ENCODE measurements at regions not wholly inside any gene's neighbourhood (a gene's known extent, or its start where the extent isn't known, plus 50 kb on each side); places are given as distances from the start of the nearest gene placed in this dataset.

- DNase-seq: no peak
Measured at GRCh38 chr13:97136418-97136817, 85.7 kb upstream of the MBNL2 start.

- no peak for DNase-seq
Measured at GRCh38 chr13:97139691-97140090, 82.4 kb upstream of the MBNL2 start.

DNA sequence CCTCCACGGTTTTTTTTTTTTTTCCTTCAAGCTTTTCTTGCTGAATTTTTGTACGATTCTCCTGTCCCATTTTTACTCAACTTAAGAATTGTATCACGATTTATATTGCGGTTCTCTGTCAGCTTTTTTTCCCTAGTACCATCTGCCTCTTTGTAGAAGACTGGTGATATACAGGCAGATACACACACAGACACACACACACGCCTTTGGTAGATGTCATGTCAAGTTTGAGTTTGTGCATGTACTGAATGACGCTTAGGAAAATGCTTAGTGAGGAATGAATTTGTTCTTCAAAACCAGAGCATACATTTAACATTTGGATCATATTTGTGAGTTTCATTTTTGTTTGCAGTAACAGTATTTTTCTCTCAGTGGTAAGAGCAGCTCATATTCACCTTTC, 82.0 kb upstream of the MBNL2 start:
- no peak for DNase-seq

DNA sequence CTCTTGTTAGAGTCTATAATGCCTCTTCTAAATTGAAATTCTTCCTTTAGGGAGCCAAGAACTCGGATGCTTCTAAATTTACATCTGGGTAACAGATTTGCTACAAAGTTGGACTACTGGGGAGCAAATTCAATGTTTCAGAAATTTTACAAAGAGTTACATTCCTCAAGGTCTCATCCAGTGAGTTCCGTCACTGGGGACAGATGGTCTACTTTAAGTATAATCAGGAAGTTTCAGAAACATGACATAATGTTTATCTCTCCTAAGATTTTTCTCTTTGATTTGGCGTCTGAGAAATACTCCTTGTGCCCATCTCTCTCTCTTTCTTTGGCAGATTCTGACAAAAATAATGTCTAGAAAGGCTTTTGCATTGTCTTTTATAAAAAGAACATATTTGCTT, 81.5 kb upstream of the MBNL2 start:
- no peak for DNase-seq

DNA sequence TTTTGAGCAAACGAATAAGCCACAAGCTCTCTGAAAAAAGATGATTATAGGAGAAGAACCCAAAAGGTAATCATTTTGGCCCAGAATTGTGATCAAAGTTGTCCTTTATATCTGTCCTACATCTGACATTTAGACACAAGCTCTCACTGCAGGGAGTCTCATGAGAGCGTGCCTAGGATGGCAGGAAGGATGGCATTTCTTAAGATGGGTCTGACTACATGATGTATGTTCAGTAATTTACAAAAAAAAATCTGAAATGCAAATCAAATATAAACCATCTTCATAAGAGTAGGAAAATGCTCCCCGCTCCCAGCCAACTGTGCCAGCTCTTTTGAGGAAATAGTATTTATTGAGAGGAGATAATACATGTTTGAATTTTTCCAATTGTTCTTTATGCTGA, 81.0 kb upstream of the MBNL2 start:
- no peak for DNase-seq

DNA sequence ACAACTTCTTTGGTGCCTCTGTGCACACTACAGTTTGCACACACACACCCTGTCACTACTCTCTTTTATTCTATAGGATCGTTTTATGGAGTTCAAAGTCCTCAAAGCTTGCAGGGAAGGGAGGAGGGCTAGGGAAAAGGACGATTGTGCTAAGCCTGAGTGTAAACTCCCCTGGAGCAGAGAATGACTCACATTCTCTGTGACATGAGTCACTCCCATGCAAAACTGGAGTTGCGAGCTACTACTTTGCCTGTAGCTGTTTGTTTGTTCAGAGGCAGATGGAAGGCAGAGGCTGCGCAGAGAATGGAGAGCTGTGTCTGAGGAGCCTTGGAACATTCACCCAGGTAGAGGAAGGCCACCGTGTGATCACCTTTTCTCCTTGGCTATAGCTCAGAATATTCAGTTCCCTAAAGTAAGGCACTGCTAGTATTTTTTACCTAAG, 80.5 kb upstream of the MBNL2 start:
- DNase-seq: peak in 1 of 2 experiments; percentile 1

DNA sequence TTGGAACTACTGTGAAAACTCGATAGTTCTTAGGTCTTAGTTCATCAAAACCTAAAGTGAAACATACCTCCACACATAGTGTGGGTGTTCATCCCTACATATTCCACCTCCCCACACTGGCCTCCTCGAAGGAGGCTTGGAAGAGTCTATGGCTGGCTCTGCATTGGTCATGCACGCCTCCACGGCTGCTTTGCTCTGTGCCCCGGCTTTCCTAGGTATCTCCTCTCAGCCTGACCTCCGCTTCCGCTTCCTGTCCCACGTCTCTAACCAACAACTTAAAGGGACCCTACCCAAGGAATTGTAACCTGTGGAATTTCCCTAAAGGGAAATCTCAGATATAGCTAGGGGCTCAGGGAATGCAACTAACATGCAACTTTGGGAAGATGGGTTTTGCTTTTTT, 79.7 kb upstream of the MBNL2 start:
- DNase-seq: no peak

GRCh38 chr13:97145057-97145456, 77.1 kb upstream of the MBNL2 start:
- DNase-seq: no peak

- no peak for DNase-seq
Measured at GRCh38 chr13:97148894-97149293, 73.2 kb upstream of the MBNL2 start.

DNA sequence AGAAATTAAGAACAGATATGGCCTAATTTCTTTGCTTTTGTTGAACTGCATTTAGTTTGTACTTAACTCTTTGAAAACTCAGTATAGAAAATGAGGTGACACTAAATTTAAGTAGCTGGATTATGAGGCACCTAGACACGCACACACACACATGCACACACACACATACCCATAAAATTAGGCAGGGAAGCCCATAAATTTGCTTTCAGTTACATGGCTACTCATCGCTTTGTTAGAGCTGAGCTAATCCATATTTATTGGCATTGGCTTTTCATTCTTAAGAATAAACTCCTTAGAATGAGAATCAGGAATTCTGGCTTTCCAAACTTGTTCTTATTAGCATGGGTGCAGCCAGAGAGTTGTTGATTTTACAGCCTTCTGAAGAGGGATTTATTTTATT, 61.7 kb upstream of the MBNL2 start:
- DNase-seq: no peak

- DNase-seq: no peak
Measured at GRCh38 chr13:97161582-97162231, 60.4 kb upstream of the MBNL2 start.

DNA sequence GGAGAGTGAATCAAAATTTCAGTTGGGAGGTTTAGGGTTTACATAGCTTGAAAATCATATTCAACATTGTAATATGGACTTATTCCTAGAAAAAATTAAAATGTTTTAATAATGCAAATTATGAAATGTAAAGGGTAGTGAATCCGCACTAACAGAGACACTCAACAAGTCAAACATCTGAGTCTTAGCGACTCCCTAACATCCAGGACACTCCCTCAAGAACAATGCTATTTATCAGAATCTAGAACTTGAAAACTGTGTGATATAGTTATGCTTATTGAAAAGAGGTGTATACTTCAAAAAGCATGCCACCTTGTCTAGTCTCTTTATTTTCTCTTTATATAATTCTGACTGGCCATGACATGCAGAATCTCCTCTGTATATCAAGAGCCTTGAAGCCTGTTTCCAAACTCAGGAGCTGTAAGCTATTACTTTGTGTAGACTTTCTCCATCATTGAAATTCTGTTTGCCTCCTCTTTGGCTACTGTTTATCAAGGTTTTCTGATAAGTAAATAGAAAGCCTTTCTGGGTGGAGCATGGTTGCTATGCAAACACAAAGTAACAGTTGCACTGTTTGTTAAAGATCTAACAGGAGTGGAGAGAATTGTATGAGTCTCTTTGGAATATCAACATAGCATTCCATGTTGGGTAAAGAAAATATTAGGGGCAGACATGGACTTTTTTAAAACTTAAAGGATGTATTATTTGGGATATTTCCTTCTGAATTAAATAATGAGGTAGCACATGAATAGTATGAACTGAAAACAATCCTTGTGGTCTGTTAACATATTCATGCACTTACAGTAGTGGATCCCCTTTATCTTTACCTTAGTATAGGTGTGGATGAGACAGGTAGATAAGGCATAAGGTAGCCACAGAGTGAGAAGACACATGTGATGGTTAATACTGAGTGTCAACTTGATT, 56.4 kb upstream of the MBNL2 start:
- no peak for DNase-seq

DNA sequence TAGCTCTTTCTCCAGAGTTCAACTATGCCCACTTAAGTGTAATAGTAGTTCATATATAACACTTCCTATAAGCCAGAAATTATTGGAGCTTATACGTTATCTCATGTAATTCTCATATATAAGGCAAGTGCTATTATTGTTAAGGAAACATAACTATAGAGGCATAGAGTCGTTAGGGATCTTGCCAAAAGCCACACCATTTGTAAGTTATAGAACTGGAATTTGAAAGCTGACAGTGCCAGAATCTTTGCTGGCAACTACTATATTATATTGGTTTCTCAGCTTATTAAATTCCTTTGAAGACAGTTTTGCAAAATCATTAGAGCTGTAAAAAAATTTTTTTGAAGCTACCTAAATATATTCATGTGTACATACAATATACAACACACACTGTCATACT, 51.0 kb upstream of the MBNL2 start:
- DNase-seq: no peak

Data from stimulated activated CD4-positive, alpha-beta T cell treated with anti-CD3 and anti-CD28 coated beads, Interleukin-4, amount 100 ng/mL, for 4 hours (primary cell).